ENCODE measurements at regions not wholly inside any gene's neighbourhood (a gene's known extent, or its start where the extent isn't known, plus 50 kb on each side); places are given as distances from the start of the nearest gene placed in this dataset.
"Not testable (repeated sequence)": the region's sequence is repeated elsewhere in the genome, so short reads cannot be mapped to it uniquely, and the experiment has no call there.

- Histone ChIP-seq H3K9me3 (ENCODE audit: control insufficient read depth in 4 of 4, insufficient read depth in 3 of 4, low read length in 3 of 4) (no peaks in the 10 kb centered on the region), H3K27ac (ENCODE audit: low read depth in 1 of 2, low read length in 1 of 2) (no peak overlapping the region), H3K9ac (ENCODE audit: insufficient read depth in 1 of 2, low read length in 2 of 2) (no peak overlapping the region), H3K36me3 (ENCODE audit: control insufficient read depth in 4 of 4, insufficient read depth in 4 of 4, low read length in 4 of 4) (no peaks in the 10 kb centered on the region), H3K27me3 (ENCODE audit: control insufficient read depth in 3 of 3, insufficient read depth in 3 of 3, low read length in 2 of 3) (no peaks in the 10 kb centered on the region), H3K4me3 (no peak overlapping the region), H3K4me1 (ENCODE audit: control insufficient read depth in 5 of 5, insufficient read depth in 5 of 5, low read length in 5 of 5) (no peaks in the 10 kb centered on the region)
- no peak for TF ChIP-seq CTCF (IDR thresholded peaks at IDR 0.05; ENCODE audit: control extremely low read depth, extremely low read depth)
- no peak for DNase-seq
- no peak for ATAC-seq (ENCODE audit: insufficient read depth, low FRiP score)
- 26 to 35% methylated on average over 3 of the region's 3 CpGs for WGBS, 2 donors
Observed at GRCh38 chr2:215238485-215239098, 73.3 kb upstream of the ATIC start.

- 81 to 89% methylated on average over 10 of the region's 10 CpGs for WGBS, 2 donors
- H3K9me3 ChIP-seq (ENCODE audit: control insufficient read depth in 4 of 4, insufficient read depth in 3 of 4, low read length in 3 of 4), result no peaks in the 10 kb centered on the region
- no peaks in the 10 kb centered on the region for H3K27me3 ChIP-seq (ENCODE audit: control insufficient read depth in 3 of 3, insufficient read depth in 3 of 3, low read length in 2 of 3)
- DNase-seq, result no peak
- H3K9ac ChIP-seq (ENCODE audit: insufficient read depth in 1 of 2, low read length in 2 of 2), result no peak overlapping the region
- no peak for ATAC-seq (ENCODE audit: insufficient read depth, low FRiP score)
- no peaks in the 10 kb centered on the region for H3K36me3 ChIP-seq (ENCODE audit: control insufficient read depth in 4 of 4, insufficient read depth in 4 of 4, low read length in 4 of 4)
- H3K4me1 ChIP-seq (ENCODE audit: control insufficient read depth in 5 of 5, insufficient read depth in 5 of 5, low read length in 5 of 5), result no peaks in the 10 kb centered on the region
- TF ChIP-seq CTCF (IDR thresholded peaks at IDR 0.05; ENCODE audit: control extremely low read depth, extremely low read depth), result no peak
- H3K4me3 ChIP-seq, result no peak overlapping the region
- H3K27ac ChIP-seq (ENCODE audit: low read depth in 1 of 2, low read length in 1 of 2), result no peak overlapping the region
Observed at GRCh38 chr2:215236131-215236530, 75.7 kb upstream of the ATIC start.

GRCh38 chr2:215220221-215220620 is 81.8 kb upstream of the ABCA12 start:
- not testable (repeated sequence) for ATAC-seq (ENCODE audit: insufficient read depth, low FRiP score); H3K27me3 ChIP-seq (ENCODE audit: control insufficient read depth in 3 of 3, insufficient read depth in 3 of 3, low read length in 2 of 3); H3K9ac ChIP-seq (ENCODE audit: insufficient read depth in 1 of 2, low read length in 2 of 2); H3K4me1 ChIP-seq (ENCODE audit: control insufficient read depth in 5 of 5, insufficient read depth in 5 of 5, low read length in 5 of 5); H3K36me3 ChIP-seq (ENCODE audit: control insufficient read depth in 4 of 4, insufficient read depth in 4 of 4, low read length in 4 of 4); H3K4me3 ChIP-seq; H3K27ac ChIP-seq (ENCODE audit: low read depth in 1 of 2, low read length in 1 of 2); DNase-seq; H3K9me3 ChIP-seq (ENCODE audit: control insufficient read depth in 4 of 4, insufficient read depth in 3 of 4, low read length in 3 of 4)
- 92% methylated on average over 19 of the region's 19 CpGs for WGBS, 2 donors

- Histone ChIP-seq H3K27me3 (ENCODE audit: control insufficient read depth in 3 of 3, insufficient read depth in 3 of 3, low read length in 2 of 3) (no peaks in the 10 kb centered on the region), H3K36me3 (ENCODE audit: control insufficient read depth in 4 of 4, insufficient read depth in 4 of 4, low read length in 4 of 4) (no peaks in the 10 kb centered on the region), H3K9ac (ENCODE audit: insufficient read depth in 1 of 2, low read length in 2 of 2) (no peak overlapping the region), H3K27ac (ENCODE audit: low read depth in 1 of 2, low read length in 1 of 2) (no peak overlapping the region), H3K4me1 (ENCODE audit: control insufficient read depth in 5 of 5, insufficient read depth in 5 of 5, low read length in 5 of 5) (peaks cover 0 to 2% (median 0%) of the 10 kb centered on the region in 5 donors), H3K4me3 (no peak overlapping the region), H3K9me3 (ENCODE audit: control insufficient read depth in 4 of 4, insufficient read depth in 3 of 4, low read length in 3 of 4) (peaks cover 0 to 4% (median 2%) of the 10 kb centered on the region in 4 donors)
- TF ChIP-seq CTCF (IDR thresholded peaks at IDR 0.05; ENCODE audit: control extremely low read depth, extremely low read depth), result no peak
- no peak for ATAC-seq (ENCODE audit: insufficient read depth, low FRiP score)
- 74 to 88% methylated on average over 29 to 32 of the region's 32 CpGs for WGBS, 2 donors
- DNase-seq, result peak in 2 of 3 donors; percentile 61 to 72
Observed at GRCh38 chr2:215218587-215219577, 80.5 kb upstream of the ABCA12 start.
